GM20000 (cell line): ENCODE measurements at regions not wholly inside any gene's neighbourhood (a gene's known extent, or its start where the extent isn't known, plus 50 kb on each side); places are given as distances from the start of the nearest gene placed in this dataset.
"Not testable (repeated sequence)": the region's sequence is repeated elsewhere in the genome, so short reads cannot be mapped to it uniquely, and the experiment has no call there.

ENCODE experiments used
- DNase-seq: peaks from one replicate; pipeline ENCODE4 v3.0.0; 2012; ENCODE audit warnings: low spot score
- CTCF ChIP-seq: IDR thresholded peaks from 2 replicates; pipeline ENCODE4 v1.5.1; 2012; ENCODE audit warnings: mild to moderate bottlenecking, control low read depth; ENCODE audit errors: extremely low read depth, missing control alignments

GRCh38 chrX:35221391-35221790 is 278.8 kb downstream of the FAM47B start:
- DNase-seq = not testable (repeated sequence)

DNA sequence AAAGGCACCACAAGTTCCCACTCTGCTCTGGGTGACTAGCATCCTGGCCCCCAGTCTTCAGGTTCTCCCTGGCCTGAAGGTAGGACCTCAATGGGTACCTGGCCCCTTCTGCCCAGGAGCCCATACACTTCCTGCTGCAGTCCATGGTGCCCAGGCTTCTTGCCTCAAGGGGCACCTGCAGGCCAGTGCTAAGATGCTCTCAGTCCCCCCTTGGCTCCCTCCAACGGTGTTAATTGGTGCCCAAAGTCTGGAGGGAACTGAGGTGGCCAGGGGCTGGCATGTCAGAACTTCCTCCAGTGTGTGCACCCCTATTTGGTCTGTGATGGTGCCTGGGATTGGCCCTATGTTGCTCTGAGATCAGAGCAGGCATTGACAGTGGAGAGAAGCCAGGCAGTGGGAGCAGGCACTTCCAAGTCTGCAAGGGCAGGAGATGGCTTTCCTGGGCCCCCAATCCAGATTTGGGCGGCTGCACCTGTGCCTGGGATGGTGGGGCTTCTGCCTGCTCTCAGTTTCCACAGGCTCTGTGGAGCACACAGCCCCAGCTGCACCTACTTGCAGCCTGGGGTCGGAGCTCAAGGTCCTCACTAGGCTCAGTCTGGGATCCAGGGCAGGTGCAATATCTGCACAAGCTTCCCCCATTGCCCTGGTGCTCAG is 301.6 kb downstream of the FAM47B start:
- no peak for TF ChIP-seq CTCF
- no peak for DNase-seq

DNA sequence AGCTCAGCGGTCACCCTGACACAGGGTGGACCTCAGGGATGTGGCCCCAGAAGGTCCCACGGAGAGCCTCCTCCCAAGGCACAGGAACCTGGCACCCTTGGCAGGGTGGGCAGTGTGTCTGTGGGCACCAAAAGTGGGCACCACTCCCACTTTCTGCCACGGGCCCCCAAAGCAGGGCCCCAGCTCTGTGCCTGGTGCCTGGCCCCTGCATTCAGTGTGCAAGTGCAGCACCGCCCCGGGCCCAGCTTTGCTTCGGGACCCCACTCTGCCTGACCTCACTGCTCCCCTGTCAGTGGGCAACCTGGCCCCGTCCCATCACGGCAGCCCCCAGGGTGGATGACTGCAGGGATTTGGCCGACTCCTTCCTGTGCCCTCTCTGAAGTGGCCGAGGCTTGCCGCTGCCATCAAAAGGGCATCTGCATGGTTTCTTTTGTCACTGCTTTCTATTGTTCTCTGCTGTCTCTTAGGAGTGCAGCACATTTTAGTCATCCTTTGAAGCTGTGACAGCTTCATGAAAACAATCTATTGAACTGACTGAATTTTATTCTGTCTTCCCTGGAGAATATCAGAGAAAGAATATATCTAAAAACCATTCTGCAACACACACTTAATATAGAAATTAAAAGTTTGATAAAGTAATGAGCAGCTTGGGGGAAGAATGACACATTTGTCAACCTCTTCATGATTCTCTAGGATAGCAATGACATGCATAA is 302.4 kb downstream of the FAM47B start:
- no peak for DNase-seq
- no peak for TF ChIP-seq CTCF

- TF ChIP-seq CTCF = no peak
- DNase-seq = no peak
Observed at GRCh38 chrX:35251226-35251625, 308.6 kb downstream of the FAM47B start.

- TF ChIP-seq CTCF = no peak
- no peak for DNase-seq
Observed at GRCh38 chrX:35276115-35276514, 333.5 kb downstream of the FAM47B start.

GRCh38 chrX:35285289-35285962 is 342.8 kb downstream of the FAM47B start:
- DNase-seq = no peak
- TF ChIP-seq CTCF = no peak

DNA sequence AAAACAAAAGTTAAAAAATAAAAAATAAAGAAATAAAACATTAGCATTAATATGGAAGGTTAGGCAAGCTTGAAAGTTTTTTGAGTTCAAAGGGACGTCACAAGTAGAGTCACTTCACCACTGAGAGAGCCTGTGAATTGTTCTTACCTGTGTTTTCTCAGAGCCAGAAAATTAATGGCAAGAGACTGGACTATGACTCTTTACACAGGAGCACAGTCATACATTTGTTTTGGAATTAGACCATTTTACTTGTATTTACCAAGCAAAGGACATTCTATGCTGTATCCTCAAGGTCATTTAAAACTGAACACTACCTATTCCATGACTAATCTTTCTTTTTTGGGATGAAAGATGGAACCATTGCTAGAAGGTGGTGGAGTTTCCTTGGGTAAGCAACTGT is 346.1 kb downstream of the FAM47B start:
- no peak for TF ChIP-seq CTCF
- DNase-seq = no peak

DNA sequence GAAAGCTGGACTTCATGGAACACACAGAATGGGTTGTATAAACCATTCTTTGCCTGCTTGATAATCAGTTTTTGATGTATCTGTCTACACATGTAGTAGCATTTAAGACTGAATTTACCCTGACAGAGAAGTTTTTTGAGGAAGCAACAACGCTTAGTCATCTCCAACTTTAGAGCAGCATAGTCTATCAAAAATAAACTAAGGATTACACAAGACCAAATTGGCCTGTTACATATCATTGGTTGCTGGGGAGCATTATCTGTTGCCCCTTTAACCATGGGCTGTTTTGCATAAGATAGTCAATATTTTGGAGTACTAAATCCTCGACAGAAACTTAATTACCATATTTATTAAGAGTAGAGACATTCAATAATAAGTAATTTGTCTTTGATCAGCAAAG is 347.4 kb downstream of the FAM47B start:
- no peak for TF ChIP-seq CTCF
- DNase-seq = no peak
